ENCODE measurements at regions not wholly inside any gene's neighbourhood (a gene's known extent, or its start where the extent isn't known, plus 50 kb on each side); places are given as distances from the start of the nearest gene placed in this dataset.
"Not testable (repeated sequence)": the region's sequence is repeated elsewhere in the genome, so short reads cannot be mapped to it uniquely, and the experiment has no call there.

GRCh38 chr2:84065857-84066256, 393.2 kb downstream of the SUCLG1 start:
- DNase-seq (ENCODE audit: low read depth in 4 of 4, low spot score in 3 of 4): no peak

- no peak for DNase-seq (ENCODE audit: low read depth in 4 of 4, low spot score in 3 of 4)
These were observed 401.0 kb downstream of the SUCLG1 start for GRCh38 chr2:84057917-84058560.

- DNase-seq (ENCODE audit: low read depth in 4 of 4, low spot score in 3 of 4): no peak
These were observed 403.3 kb downstream of the SUCLG1 start for GRCh38 chr2:84055816-84056215.

GRCh38 chr2:84054577-84054976, 404.5 kb downstream of the SUCLG1 start:
- DNase-seq (ENCODE audit: low read depth in 4 of 4, low spot score in 3 of 4): not testable (repeated sequence)

GRCh38 chr2:84052913-84053312, 406.2 kb downstream of the SUCLG1 start:
- no peak for DNase-seq (ENCODE audit: low read depth in 4 of 4, low spot score in 3 of 4)

GRCh38 chr2:84052043-84052442, 407.0 kb downstream of the SUCLG1 start:
- DNase-seq (ENCODE audit: low read depth in 4 of 4, low spot score in 3 of 4): no peak

- DNase-seq (ENCODE audit: low read depth in 4 of 4, low spot score in 3 of 4): no peak
These were observed 410.1 kb downstream of the SUCLG1 start for GRCh38 chr2:84048964-84049363.

GRCh38 chr2:84041506-84041905, 417.6 kb downstream of the SUCLG1 start:
- no peak for DNase-seq (ENCODE audit: low read depth in 4 of 4, low spot score in 3 of 4)

GRCh38 chr2:84040281-84040680, 418.8 kb downstream of the SUCLG1 start:
- DNase-seq (ENCODE audit: low read depth in 4 of 4, low spot score in 3 of 4): no peak

GRCh38 chr2:84038866-84039265, 420.2 kb downstream of the SUCLG1 start:
- peak; percentile 6 to 19 (median 11) for DNase-seq (ENCODE audit: low read depth in 4 of 4, low spot score in 3 of 4)

- no peak for DNase-seq (ENCODE audit: low read depth in 4 of 4, low spot score in 3 of 4)
These were observed 425.6 kb downstream of the SUCLG1 start for GRCh38 chr2:84033347-84033974.

GRCh38 chr2:84031312-84032050, 427.6 kb downstream of the SUCLG1 start:
- no peak for DNase-seq (ENCODE audit: low read depth in 4 of 4, low spot score in 3 of 4)

- no peak for DNase-seq (ENCODE audit: low read depth in 4 of 4, low spot score in 3 of 4)
These were observed 429.0 kb downstream of the SUCLG1 start for GRCh38 chr2:84029903-84030575.

- DNase-seq (ENCODE audit: low read depth in 4 of 4, low spot score in 3 of 4): no peak
These were observed 432.3 kb downstream of the SUCLG1 start for GRCh38 chr2:84026818-84027217.

- DNase-seq (ENCODE audit: low read depth in 4 of 4, low spot score in 3 of 4): peak in 3 of 4 donors; percentile 18 to 49 (median 47)
These were observed 436.2 kb downstream of the SUCLG1 start for GRCh38 chr2:84022810-84023431.

GRCh38 chr2:84017010-84017409, 442.1 kb downstream of the SUCLG1 start:
- DNase-seq (ENCODE audit: low read depth in 4 of 4, low spot score in 3 of 4): no peak

- no peak for DNase-seq (ENCODE audit: low read depth in 4 of 4, low spot score in 3 of 4)
These were observed 442.9 kb downstream of the SUCLG1 start for GRCh38 chr2:84016183-84016582.

GRCh38 chr2:83997889-83998288, 461.2 kb downstream of the SUCLG1 start:
- no peak for DNase-seq (ENCODE audit: low read depth in 4 of 4, low spot score in 3 of 4)

GRCh38 chr2:83994633-83995179, 464.4 kb downstream of the SUCLG1 start:
- no peak for DNase-seq (ENCODE audit: low read depth in 4 of 4, low spot score in 3 of 4)

- no peak for DNase-seq (ENCODE audit: low read depth in 4 of 4, low spot score in 3 of 4)
These were observed 465.0 kb downstream of the SUCLG1 start for GRCh38 chr2:83993873-83994632.

Measured in left renal pelvis (tissue), 4 donors.